GM20431 (cell line): ENCODE measurements at regions not wholly inside any gene's neighbourhood (a gene's known extent, or its start where the extent isn't known, plus 50 kb on each side); places are given as distances from the start of the nearest gene placed in this dataset.
"Not testable (repeated sequence)": the region's sequence is repeated elsewhere in the genome, so short reads cannot be mapped to it uniquely, and the experiment has no call there.

Source experiments
- in situ Hi-C: fragments of 300-500 bp; cut with MseI, MboI; formaldehyde crosslinking; loops from one replicate; pipeline ENCODE4 v1.15.0; 2020; ENCODE audit warnings: low sequenced_read_pairs; ENCODE audit not compliant: unreplicated experiment

DNA sequence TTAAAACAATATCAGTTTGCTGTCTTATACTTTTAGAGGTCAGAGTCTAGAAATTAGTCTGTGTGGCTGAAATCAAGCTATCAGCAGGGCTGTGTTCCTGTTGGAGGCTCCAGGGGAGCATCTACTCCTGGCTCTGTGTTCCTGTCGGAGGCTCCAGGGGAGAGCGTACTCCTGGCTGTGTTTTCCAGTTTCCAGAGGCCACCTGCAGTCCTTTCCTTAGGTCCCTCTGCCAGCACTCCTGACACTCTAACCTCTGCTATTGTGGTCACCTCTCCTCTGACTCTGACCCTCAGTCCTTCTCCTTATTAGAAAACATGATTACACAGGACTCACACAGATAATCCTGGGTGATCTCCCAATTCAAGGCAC is 1140.7 kb upstream of the TMEM132C start:
- in situ Hi-C loops = no loop called here

DNA sequence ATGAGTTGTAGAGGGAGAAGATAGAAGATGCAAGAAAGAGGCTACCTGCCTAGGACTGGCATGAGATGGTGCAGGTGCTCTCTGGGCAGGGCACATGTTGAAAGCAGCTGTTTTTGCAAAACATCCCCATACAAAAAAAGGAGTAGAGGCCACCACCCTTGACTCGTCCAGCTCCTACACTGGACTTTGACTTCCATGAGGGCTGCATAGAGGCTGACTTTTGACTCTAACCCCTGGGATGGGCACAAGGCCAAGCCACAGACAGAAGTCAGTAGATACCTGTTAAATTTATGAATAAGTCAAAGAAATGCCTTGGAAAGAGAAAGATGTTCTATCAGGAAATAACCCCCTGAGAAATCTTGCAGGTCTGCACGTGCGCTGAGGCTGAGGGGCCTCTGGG is 1139.1 kb upstream of the TMEM132C start:
- in situ Hi-C loops = no loop called here

DNA sequence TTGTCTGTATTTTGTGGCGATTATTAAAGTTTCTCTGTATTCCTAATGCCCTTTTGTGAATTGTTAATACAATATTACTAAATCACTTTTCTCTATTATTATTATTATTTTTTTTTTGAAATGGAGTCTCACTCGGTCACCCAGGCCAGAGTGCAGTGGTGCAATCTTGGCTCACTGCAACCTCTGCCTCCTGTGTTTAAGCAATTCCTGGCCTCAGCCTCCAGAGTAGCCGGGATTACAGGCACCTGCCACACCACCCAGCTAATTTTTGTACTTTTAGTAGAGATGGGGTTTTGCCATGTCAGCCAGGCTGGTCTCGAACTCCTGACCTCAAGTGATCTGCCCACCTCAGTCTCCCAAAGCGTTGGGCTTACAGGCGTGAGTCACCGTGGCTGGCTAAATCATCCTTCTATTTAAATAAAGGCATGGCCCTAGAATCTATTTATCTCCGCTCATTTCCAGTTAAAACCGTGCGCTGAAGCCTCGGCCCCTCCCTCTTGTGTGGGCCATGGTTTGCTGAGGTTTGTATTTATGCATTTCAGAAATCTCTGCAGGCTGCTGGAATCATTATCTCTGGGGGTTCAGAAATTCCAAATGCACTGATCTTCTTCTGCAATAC is 1136.4 kb upstream of the TMEM132C start:
- in situ Hi-C loops = no loop called here

DNA sequence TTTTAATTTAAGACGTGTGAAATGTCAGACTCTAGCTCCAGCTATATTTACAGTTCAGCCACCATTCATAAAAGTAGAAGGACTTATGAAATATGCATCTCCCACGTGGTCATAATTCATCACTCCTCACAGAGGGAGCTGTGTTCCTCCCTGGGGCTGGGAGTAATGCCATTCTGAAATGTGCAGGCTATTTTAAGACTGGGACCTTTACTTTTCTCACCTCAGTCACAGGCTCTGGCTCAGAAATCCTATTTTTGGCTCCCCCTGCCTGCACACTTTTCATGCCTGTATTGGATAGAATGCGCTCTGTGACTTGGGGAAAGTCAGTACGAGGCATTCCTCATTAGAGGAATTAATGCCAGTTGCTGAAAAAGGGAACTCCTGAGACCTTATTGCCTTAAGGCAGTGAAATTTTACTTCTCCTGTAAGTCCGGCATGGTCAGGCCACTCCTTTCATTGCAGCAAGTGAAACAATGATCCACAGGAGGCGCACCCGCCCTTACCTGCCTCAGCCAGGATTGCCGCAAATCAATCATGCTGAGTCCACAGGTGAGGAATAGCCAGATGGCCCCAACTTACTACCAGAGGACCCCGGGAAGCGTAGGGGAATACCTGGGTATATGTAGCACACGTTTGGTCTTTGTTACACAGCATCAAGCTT is 1133.2 kb upstream of the TMEM132C start:
- in situ Hi-C loops = no loop called here

DNA sequence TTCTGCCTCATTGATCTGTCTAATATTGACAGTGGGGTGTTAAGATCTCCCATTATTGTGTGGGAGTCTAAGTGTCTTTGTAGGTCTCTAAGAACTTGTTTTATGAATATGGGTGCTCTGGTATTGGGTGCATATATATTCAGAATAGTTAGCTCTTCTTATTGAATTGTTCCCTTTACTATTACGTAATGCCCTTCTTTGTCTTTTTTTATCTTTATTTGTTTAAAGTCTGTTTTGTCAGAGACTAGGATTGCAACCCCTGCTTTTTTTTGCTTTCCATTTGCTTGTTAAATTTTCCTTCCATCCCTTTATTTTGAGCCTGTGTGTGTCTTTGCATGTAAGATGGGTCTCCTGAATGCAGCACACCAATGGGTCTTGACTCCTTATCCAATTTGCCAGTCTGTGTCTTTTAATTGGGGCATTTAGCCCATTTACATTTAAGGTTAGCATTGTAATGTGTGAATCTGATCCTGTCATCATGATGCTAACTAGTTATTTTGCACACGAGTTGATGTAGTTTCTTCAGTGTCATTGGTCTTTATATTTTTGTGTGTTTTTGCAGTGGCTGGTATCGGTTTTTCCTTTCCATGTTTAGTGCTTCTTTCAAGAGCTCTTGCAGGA is 1126.0 kb upstream of the TMEM132C start:
- in situ Hi-C loops = not testable (repeated sequence)

DNA sequence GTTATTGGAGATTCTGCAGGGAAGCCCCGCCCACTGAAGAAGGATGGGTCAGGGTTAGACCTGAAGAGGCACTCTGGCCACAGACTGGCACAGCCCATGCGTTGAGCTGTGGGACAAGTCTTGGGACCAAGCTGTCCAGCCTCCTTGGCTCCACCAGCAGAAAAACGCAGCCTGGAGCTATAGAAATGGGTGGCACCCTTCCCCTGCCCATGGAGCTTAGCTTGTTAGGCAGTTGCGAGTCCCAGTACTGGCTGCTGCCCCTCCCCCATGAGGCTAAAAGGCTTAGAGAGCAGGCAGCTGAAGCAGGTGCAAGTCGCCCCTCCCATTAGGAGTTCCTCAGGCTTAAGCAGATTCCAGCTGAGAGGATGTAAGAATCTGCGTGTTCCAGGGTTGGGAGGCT is 1124.0 kb upstream of the TMEM132C start:
- in situ Hi-C loops = no loop called here

DNA sequence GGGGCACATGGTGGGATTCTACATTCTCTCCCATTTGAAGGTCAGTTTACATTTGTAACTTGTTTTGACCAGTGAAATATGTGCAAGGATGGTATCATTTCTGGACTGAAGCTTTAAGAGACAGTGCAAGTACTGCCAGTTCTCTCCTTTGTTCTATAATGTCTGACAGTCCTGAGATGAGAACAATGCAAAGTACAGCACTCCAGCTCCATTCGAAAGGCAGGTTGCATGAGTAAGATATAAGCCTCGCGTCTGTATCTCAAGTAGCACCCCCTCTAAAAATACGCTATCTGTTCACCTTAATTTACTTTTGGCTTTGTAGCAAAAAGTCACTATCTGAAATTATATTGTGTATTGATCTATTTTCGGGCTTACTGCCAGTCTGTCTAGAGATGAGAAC is 1122.2 kb upstream of the TMEM132C start:
- in situ Hi-C loops = no loop called here

DNA sequence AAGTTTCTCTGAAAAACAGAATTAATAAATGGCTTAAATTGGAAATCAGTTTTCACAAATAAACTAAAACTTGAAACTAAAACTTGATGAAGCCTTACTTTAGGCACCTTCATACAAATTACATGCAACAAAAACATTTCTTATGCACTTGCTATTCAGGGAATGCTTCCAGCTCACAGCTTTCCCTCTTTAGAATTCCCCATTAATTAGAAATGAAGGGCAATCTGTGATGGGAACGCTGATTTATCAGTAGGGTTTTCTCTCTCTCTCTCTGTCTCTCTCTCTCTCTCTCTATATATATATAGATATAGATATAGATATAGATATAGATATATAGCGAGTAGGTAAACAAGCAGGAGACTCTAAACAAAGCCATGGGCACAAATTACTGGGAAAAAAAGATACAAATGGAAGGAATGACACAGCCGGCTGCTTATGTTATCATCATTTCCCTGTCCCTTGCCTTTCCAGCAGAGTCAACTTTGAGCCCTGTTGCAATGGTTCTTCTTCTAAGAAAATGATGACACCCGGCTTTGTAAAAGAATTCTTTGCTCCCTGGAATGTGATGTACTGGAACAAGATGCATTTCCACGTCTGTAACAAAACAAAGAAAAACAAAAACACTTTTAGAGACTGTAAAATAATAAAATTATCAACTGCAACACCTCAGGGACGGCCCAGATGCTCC is 1121.6 kb upstream of the TMEM132C start:
- in situ Hi-C loops = no loop called here

DNA sequence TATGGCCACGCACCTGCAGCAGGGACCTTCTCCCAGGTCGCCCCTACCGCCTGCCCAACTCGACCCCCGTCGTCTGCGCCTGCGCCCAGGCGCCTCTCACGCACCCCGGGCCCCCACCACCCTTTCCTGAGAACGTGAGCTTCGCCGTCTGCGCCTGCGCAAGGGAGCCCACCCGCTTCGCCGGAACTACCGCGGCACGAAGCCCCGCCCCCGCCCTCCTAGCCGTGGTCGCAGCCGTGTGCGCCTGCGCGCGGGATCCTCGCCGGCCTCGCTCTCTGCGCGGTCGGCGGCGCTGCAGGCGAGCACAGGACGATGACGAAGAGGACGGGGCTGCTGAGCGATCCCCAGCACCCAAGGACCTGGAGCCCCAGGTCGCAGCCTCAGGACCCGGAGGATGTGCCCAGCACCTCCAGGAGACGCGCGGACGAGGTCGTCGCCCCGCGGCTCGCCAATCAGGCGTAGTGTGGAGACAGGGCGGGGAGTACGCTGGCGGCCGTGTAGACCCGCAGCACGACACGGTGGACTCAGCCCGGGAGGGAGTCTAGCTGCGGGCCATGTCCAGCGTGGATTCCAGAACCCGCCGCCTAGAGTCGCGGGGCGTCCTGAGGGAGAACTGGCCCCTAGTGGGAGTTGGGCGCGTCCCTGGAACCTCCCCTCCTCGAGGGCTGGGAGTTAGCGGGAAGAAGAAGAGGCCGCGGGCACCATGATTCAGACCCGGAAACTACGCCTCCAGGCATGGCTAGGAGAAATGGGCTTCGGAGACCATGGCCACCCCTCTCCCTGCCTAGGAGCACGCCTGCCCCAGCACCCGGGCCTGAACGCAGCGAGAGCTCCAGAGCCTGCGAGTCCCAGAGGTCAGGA is 1120.8 kb upstream of the TMEM132C start:
- in situ Hi-C loops = no loop called here

DNA sequence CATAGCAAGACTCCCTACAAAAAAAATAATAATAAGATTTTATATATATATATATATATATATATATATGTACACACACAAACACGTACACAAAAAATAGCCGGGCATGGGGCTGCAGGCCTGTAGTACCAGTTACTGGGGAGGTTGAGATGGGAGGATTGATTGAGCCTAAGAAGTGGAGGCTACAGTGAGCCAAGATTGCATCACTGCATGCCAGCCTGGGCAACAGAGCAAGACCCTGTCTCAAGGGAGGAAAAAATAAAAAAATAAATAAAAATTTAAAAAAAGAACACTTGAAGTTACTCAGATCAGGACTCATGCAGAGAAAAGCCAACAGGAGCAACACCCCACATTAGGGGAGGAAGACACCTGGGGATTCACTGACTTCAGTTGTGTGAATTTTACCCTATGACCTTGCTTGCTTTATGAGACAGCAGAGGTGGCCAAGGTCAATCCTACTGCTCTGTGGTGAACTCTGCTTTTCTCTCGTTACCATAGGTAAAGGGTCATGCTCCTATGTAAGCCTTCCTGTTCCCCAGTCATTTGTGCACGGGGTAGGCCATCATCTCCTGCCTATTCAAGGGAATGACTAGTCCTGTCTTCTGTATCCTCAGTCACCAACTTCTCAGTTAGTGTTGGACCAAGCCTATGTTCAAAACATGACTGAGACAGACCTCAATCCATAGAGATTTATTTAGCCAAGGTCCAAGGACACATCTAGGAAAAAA is 1119.8 kb upstream of the TMEM132C start:
- in situ Hi-C loops = no loop called here

DNA sequence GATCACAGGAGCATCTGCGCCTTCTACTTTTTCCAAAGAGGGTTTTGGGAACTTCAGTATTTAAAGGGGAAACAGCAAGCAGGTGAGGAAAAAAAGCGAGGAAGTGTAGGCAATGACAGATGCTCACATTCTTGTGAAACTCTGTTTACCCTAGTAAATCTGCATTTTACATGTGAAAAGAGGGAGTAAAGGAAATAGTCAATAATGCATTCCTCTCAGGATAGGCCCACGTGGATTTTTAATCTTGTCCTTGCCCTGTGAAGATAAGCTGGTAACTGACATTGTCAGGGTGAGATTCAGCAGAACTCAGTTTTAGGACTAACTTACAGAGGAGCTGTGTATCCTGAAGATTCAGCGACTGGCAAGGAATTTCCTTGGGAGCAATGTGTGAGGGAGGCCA is 1119.2 kb upstream of the TMEM132C start:
- in situ Hi-C loops = no loop called here

DNA sequence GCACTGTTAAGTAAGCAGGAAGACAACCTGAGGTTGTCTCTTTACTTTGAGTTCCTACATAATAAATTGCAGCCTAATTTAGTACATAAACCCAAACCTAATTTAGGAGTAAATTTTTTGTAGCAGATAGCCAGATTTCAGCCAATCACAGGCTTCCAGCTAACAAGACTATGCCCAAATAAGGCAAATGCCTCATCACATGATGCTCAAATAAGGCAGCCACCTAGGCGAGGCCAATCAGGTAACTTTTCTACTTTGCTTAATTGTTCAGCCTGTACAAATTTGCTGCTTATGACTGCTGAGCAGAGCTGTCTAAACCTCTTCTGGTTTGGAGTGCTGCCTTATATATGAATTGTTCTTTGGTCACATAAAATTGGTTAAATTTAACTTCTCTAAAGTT is 1118.7 kb upstream of the TMEM132C start:
- in situ Hi-C loops = no loop called here

DNA sequence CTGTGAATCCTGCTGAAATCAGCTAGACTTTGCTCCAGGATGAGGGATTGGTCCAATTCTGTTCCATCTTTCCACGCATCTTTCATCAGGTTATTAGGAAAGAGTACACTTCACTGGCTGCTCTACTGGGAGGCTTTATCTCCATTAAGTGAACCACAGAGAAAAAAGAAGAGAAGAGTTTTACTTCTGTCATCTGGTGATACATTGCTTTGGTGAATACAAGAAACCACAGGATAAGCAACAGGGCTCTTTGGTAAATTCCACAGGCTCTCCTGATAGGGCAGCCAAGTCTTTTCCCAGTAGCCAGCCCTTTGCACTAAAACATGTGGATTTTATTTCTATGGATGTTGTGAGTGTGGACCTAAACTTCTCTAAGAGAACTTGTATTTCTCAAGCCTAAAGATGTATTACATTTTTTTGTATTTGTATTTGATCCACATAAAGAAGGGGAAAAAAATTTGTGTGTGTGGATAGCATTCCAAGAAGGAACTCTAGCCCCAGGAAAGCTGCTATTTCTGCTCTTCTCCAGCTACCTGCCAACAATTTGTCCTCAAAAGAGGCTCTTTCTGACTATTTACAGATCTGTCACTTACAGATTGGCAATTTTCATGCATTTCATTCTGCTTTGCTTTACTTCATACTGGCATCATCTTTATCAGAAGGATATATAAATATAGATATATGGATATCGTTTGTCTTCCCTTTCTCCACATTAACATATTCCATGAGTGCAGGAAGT is 1117.6 kb upstream of the TMEM132C start:
- in situ Hi-C loops = no loop called here

DNA sequence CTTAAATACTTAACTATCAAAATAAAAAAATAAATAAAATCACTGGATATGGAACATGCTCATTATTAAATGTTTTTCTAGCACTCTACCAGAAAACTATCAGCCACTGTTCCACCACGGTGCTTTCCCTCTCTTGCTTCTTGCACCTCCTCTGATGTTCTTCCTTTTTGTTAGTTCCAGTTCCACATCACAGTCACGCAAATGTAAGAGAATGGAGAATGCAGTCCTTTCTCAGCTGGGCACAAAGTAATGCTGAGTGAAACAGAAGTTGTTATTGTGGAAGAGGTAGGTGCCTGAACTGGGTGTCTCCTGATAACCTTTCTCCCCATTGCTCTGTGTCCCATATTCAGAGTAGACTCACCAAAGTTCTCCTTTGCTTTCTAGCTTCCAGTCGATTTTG is 1116.9 kb upstream of the TMEM132C start:
- in situ Hi-C loops = no loop called here

DNA sequence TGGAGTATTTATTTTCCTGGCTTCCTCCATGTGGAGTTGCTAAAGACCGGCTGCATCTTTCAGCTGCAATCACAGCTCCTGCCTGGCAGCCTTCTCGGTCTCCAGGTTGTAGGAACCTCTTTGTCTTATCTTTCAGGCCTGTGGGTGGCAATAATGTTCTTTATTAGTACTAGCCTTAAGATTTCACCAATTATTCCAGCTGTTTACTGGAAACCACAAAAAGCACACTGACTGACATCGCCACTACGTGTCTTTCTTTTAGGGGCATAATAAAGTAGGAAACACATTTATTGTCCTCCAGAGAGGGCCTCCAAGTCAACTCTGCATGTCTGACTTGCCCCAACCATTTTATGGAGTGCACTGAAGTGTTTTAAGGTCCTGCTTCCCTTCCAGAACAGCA is 1116.5 kb upstream of the TMEM132C start:
- in situ Hi-C loops = no loop called here

DNA sequence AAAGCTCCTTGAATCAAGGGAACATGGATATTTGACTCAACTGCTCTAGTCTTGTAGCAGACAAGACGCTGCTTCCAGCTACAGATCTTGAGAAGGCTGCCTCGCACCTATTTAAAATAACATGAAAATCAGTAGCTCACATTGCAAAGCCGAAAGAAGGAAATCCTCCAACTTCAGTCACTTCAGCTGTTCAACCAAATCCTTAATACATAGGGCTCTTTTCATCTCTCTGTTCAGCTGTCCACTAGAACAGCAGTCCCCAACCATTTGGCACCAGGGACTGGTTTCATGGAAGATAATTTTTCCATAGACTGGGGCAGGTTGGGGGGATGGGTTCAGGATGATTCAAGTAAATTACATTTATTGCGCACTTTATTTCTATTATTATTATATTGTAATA is 1116.0 kb upstream of the TMEM132C start:
- in situ Hi-C loops = no loop called here

DNA sequence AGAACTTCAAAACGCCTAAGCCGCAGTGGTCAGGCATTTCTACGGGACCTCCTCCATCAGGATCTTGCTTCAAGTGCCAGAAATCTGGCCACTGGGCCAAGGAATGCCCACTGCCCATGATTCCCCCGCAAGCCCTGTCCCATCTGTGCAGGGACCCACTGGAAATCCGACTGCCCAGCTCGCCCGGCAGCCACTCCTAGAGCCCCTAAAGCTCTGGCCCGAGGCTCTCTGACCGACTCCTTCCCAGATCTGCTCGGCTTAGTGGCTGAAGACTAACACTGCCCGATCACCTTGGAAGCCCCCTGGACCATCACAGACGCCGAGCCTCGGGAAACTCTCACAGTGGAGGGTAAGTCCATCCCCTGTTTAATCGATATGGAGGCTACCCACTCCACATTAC is 1113.0 kb upstream of the TMEM132C start:
- in situ Hi-C loops = no loop called here

DNA sequence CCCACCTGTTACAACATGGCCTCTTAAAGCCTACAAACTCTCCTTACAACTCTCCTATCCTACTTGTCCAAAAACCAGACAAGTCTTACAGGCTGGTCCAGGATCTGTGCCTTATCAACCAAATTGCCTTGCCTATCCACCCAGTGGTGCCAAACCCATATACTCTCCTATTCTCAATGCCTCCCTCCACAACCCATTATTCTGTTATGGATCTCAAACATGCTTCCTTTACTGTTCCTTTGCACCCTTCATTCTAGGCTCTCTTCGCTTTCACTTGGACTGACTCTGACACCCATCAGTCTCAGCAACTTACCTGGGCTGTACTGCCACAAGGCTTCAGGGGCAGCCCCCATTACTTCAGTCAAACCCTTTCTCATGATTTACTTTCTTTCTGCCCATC is 1112.1 kb upstream of the TMEM132C start:
- in situ Hi-C loops = not testable (repeated sequence)
